NCI-H1436 treated with DMSO at 0.1 percent for 48 hours (cell line): ENCODE measurements at regions not wholly inside any gene's neighbourhood (a gene's known extent, or its start where the extent isn't known, plus 50 kb on each side); places are given as distances from the start of the nearest gene placed in this dataset.

Experiments
- DNase-seq: peaks from one replicate; lab custom pipeline; 2025; lab: John Stamatoyannopoulos, UW

DNA sequence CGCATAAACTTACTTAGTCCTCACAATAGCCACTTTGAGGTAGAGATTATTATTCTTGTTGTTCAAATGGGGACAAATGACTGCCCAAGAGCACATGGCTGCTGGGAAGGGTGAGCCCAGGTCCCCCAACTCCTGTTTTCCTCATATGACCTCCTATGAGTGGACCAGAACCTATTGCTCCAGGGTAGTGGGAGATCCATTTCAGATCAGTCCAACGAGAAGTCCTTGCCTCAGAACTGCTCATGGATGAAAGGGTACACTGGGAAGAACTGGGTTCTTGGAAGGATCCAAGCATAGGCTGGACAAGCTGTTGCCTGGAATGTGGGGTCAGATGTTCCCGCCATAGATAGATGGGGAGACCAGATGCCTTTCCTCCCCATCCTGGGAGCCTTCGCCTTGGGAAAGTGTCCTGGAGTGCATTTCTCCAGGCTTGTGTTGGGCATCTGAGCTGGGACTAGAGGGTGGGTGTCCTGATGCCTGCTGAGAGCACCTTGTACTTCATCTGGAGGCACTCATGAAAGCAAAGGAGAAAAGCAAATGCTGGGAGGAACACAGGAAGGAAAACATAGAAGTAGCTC lies 146.3 kb upstream of the B3GAT1 start:
- DNase-seq, result no peak

- no peak for DNase-seq
These were observed 145.7 kb upstream of the B3GAT1 start for GRCh38 chr11:134557571-134558257.

DNA sequence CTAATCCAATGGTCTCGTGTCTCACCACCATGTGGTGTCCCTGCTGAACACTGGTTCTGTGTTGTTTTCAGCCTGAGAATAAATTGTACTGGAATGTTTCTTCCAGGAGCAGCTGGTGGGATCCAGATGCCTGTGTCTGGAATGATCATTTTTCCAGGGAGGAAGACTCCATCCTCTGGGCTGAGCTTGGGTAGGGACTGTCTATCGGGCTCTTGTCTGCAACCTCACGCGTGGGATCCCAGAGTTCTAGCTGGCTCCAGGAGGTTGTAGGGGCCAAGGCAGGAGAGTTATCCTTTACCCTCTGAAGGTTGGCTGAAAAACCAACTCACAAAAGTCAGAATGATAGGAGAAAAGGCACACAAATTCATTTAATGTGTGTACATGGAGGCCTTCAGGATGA lies 144.1 kb upstream of the B3GAT1 start:
- no peak for DNase-seq

GRCh38 chr11:134555510-134555909 lies 143.5 kb upstream of the B3GAT1 start:
- DNase-seq, result no peak

DNA sequence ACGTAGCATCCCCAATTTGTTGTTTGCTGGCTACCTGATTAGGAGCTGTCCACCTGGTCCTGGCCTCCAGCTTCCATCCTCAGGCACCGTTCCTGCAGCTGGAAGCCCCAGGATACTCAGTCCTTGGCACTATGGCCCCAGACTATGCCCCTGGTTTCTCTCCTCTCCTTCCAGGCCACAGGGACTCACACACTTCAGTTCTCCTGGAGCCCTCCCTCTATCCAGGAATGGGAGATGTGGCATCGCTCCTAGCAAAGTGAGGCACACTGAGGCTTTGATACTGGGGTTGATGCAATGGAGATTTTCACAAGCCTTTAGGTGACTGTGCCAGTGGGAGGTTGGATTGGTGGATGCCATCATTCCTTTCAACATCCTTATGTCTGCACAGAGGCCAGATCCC lies 142.8 kb upstream of the B3GAT1 start:
- no peak for DNase-seq

- no peak for DNase-seq
These were observed 142.1 kb upstream of the B3GAT1 start for GRCh38 chr11:134554106-134554505.

DNA sequence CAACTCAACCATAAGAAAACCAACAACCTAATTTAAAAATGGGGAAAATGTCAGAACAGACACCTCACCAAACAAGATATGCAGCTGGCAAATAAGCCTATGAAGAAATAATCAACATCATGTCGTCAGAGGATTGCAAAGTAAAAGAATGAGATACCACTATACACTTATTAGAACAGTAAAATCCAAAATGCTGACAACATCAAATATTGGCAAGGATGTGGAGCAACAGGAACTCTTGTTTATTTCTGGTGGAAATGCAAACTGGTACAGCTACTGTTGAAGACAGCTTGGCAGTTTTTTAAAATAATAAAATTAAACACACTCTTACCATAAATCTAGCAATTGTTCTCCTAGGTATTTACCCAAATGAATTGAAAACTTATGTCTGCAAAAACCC lies 140.7 kb upstream of the B3GAT1 start:
- DNase-seq, result no peak

DNA sequence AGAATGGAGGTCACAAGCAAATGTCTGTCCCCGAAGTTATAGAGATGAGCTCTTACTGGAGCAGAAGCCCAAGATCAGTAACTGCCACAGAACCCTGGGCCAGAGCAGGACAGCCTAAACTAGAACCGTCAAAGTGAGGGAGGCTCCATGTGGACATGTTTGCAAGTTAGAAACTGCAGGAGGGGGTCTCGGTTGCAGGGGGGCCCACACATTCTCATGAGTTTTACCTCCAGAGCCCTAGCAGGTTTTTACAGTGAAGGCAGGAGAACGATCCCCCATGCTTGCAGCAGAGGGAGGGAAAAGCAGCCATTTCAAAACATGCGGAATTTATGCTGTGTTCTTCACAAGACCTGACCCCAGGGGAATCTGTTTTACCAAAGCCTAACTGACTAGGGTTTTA lies 133.5 kb upstream of the B3GAT1 start:
- no peak for DNase-seq

- DNase-seq, result no peak
These were observed 132.2 kb upstream of the B3GAT1 start for GRCh38 chr11:134544095-134544815.

- no peak for DNase-seq
These were observed 131.6 kb upstream of the B3GAT1 start for GRCh38 chr11:134543645-134544044.

GRCh38 chr11:134543241-134543640 lies 131.2 kb upstream of the B3GAT1 start:
- no peak for DNase-seq

- no peak for DNase-seq
These were observed 130.5 kb upstream of the B3GAT1 start for GRCh38 chr11:134542401-134543165.

DNA sequence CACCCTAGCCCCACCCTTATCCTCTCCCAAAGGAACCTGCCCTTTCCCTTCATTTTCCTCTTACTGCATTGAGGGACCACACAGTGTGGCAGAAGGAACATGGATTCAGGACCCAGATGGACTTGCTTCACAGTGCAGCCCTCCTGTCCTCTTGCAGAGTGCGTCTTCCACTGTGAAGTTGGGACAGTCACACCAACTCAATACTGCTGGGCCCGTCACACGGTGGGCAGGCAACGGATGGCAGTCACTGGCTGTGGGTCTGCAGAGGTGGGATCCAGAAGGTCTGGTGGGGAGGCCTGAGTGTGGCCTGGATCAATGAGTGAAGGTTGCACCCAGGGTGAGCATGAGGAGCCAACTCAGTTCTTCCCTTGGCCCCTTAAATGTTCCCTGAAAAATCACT lies 129.9 kb upstream of the B3GAT1 start:
- no peak for DNase-seq

GRCh38 chr11:134541355-134541754 lies 129.3 kb upstream of the B3GAT1 start:
- no peak for DNase-seq

GRCh38 chr11:134539285-134539684 lies 127.2 kb upstream of the B3GAT1 start:
- DNase-seq, result no peak

- no peak for DNase-seq
These were observed 126.7 kb upstream of the B3GAT1 start for GRCh38 chr11:134538742-134539141.

DNA sequence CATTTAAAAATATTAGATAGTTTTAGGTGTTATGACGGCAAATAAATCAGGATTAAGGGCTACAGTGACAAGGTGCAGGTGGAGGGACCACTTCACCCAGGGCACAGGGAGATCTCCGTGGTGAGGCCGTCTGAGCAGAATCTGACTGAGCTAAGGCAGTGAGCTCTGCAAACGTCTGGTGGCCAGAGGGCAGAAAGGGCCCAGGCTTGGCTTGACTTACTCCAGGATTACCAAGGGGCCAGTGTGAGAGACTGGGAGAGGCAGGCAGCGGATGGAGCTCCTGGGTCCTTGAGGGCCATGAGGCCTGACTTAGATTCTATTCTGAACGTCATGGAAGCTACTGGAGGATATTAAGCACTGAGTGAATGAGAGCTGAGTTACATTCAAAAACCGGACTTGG lies 125.9 kb upstream of the B3GAT1 start:
- DNase-seq, result no peak

- DNase-seq, result no peak
These were observed 125.3 kb upstream of the B3GAT1 start for GRCh38 chr11:134537296-134537695.

GRCh38 chr11:134536677-134537076 lies 124.6 kb upstream of the B3GAT1 start:
- DNase-seq, result no peak

DNA sequence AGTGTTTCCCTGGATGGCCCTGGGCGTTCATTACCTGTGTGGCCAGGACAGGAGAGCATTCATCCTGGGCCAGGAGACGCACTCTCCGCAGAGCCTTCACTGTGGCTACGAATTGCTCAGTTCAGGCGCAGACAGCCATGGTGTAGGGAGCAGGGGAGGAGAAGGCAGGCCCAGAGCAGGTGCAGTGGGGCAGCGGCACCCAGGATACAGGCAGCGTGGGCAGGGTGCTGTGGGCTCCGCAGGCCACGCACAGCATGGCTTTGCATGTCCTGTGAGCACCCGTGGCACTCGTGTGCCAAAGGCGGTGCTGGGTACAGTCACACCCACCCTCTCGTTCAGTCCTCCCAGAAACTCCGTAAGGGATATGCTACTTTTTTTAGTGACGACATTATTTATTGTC lies 124.2 kb upstream of the B3GAT1 start:
- no peak for DNase-seq

DNA sequence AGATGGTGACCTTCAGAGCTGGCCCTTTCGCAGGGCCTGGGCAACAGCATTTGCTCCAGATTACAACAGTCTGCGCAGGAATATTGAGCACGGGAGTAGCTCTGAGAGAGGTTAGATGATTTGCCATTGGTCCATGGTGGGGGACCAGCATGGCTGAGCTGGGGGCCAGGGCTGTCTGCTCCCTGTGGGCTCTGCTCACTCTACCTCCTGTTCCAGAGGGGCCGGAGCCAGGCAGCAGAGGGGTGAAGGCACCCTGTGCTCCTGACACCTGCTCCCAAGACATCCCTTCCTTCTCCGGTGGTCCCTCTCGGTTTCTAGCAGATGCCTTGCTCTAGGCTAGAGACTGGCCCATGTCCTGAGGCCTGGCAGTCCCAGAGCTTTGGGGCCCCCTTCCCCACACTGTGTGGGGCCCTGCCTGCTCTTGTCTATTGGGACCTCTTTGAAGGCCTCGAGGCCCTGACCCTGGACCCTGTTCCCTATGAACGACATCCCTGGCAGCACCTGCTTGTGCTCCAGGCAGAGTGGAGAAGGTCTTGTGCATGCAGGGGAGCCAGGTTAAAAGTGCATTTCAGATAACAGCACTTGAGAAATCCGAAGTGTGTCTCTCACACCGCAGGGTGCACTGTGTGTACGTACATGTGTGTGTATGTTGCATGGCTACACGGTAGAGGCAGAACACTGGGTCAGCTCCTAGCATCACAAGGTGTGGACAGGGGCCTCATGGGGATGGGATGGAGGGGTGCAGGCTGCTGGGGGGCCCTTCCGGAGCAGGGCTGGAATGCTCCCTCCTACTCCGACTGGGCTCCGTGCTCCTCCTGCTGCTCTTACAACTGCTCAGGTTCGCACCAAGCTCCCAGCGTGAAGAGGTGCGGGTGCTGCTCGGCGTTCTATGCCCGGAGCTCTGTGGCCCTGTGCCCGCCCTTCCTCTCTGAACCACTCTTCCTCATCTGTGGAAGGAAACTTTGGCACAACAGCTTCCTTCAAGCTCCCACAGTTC lies 123.3 kb upstream of the B3GAT1 start:
- DNase-seq, result no peak
